HG03342 (cell line): ENCODE measurements at regions not wholly inside any gene's neighbourhood (a gene's known extent, or its start where the extent isn't known, plus 50 kb on each side); places are given as distances from the start of the nearest gene placed in this dataset.

Source experiments
- ATAC-seq: cut with Tn5 transposase; IDR thresholded peaks from one replicate; pipeline ENCODE4 v1.9.1; 2021; ENCODE audit warnings: mild to moderate bottlenecking, moderate library complexity; ENCODE audit not compliant: unreplicated experiment

- ATAC-seq: no peak
Measured at GRCh38 chr9:13990994-13991393, 322.9 kb downstream of the NFIB start.

GRCh38 chr9:13990331-13990730 is 323.6 kb downstream of the NFIB start:
- ATAC-seq: no peak

GRCh38 chr9:13988944-13989343 is 325.0 kb downstream of the NFIB start:
- no peak for ATAC-seq

- no peak for ATAC-seq
Measured at GRCh38 chr9:13983607-13984006, 330.3 kb downstream of the NFIB start.

- ATAC-seq: no peak
Measured at GRCh38 chr9:13979941-13980318, 334.0 kb downstream of the NFIB start.

- no peak for ATAC-seq
Measured at GRCh38 chr9:13975611-13976290, 338.2 kb downstream of the NFIB start.

GRCh38 chr9:13974891-13975290 is 339.1 kb downstream of the NFIB start:
- no peak for ATAC-seq

GRCh38 chr9:13971966-13972655 is 341.8 kb downstream of the NFIB start:
- ATAC-seq: no peak

GRCh38 chr9:13971415-13971814 is 342.5 kb downstream of the NFIB start:
- no peak for ATAC-seq

GRCh38 chr9:13970426-13970825 is 343.5 kb downstream of the NFIB start:
- ATAC-seq: no peak

GRCh38 chr9:13970018-13970417 is 343.9 kb downstream of the NFIB start:
- ATAC-seq: no peak

GRCh38 chr9:13967438-13967837 is 346.5 kb downstream of the NFIB start:
- no peak for ATAC-seq

GRCh38 chr9:13967011-13967410 is 346.9 kb downstream of the NFIB start:
- ATAC-seq: no peak

- ATAC-seq: no peak
Measured at GRCh38 chr9:13963005-13963653, 350.8 kb downstream of the NFIB start.

- no peak for ATAC-seq
Measured at GRCh38 chr9:13962006-13962405, 351.9 kb downstream of the NFIB start.

GRCh38 chr9:13960011-13960765 is 353.8 kb downstream of the NFIB start:
- ATAC-seq: no peak

GRCh38 chr9:13958672-13959071 is 355.3 kb downstream of the NFIB start:
- ATAC-seq: no peak

GRCh38 chr9:13957089-13957488 is 356.9 kb downstream of the NFIB start:
- peak; percentile 56 for ATAC-seq

GRCh38 chr9:13956107-13956506 is 357.8 kb downstream of the NFIB start:
- no peak for ATAC-seq

GRCh38 chr9:13952906-13953305 is 361.0 kb downstream of the NFIB start:
- ATAC-seq: no peak

- no peak for ATAC-seq
Measured at GRCh38 chr9:13948037-13948436, 365.9 kb downstream of the NFIB start.
